ENCODE measurements at regions not wholly inside any gene's neighbourhood (a gene's known extent, or its start where the extent isn't known, plus 50 kb on each side); places are given as distances from the start of the nearest gene placed in this dataset.

GRCh38 chr5:12759377-12759776 is 855.1 kb upstream of the CTNND2 start:
- H3K27ac ChIP-seq (ENCODE audit: low read depth, low read length): no peak overlapping the region
- H3K9ac ChIP-seq (ENCODE audit: low read length): no peak overlapping the region
- H3K9me3 ChIP-seq (ENCODE audit: control insufficient read depth in 1 of 2, insufficient read depth in 1 of 2, low read depth in 1 of 2, low read length in 2 of 2): peaks cover 5 to 24% of the 10 kb centered on the region in 2 experiments; a peak in 1 of 4 replicates
- H3K4me3 ChIP-seq (replicated peaks in 1 of 2; ENCODE audit: low read depth in 1 of 2, low read length in 2 of 2): no peak overlapping the region
- no peaks in the 10 kb centered on the region for H3K27me3 ChIP-seq (ENCODE audit: insufficient read depth, low read length)
- no peaks in the 10 kb centered on the region for H3K79me2 ChIP-seq (ENCODE audit: insufficient read depth, low read length)
- ATAC-seq: no peak
- no peaks in the 10 kb centered on the region for H4K20me1 ChIP-seq (ENCODE audit: insufficient read depth)
- H3K4me1 ChIP-seq (ENCODE audit: control insufficient read depth in 1 of 2, insufficient read depth in 2 of 2, low read length in 2 of 2): no peaks in the 10 kb centered on the region
- DNase-seq (ENCODE audit: low read depth, low spot score): no peak
- TF ChIP-seq CBX3 (IDR thresholded peaks at IDR 0.05; ENCODE audit: low read depth) (no peak), SIN3A (IDR thresholded peaks at IDR 0.05; ENCODE audit: low read depth) (no peak), YY1 (IDR thresholded peaks at IDR 0.05; ENCODE audit: extremely low read depth, insufficient replicate concordance, low read depth, low read length) (no peak), ZBTB33 (IDR thresholded peaks at IDR 0.05; ENCODE audit: extremely low read depth, insufficient replicate concordance, low read length) (no peak), EZH2phosphoT487 (IDR thresholded peaks at IDR 0.05; ENCODE audit: borderline replicate concordance) (no peak), FOSL1 (IDR thresholded peaks at IDR 0.05; ENCODE audit: low read depth) (no peak), ATF3 (IDR thresholded peaks at IDR 0.05) (no peak), RAD21 (IDR thresholded peaks at IDR 0.05; ENCODE audit: low read depth) (no peak), EGR1 (IDR thresholded peaks at IDR 0.05; ENCODE audit: low read depth) (no peak), SRF (IDR thresholded peaks at IDR 0.05; ENCODE audit: low read depth) (no peak)
- no peak overlapping the region for H3K4me2 ChIP-seq (ENCODE audit: low read length)
- POLR2A ChIA-PET: no interaction called here
- intact Hi-C loops (cut with micrococcal nuclease): no loop called here
- no peak overlapping the region for H2AFZ ChIP-seq (ENCODE audit: low read depth, low read length, poor library complexity, severe bottlenecking)
- H3K9me2 ChIP-seq (ENCODE audit: insufficient read depth): no peaks in the 10 kb centered on the region
- RAD21 ChIA-PET (ENCODE audit: low non-redundant PET in 1 of 2, low total read pairs in 2 of 2, uncharacterized antibody in 2 of 2, unreplicated experiment in 2 of 2): no interaction called here
- CTCF ChIA-PET: no interaction called here
- H3K36me3 ChIP-seq (ENCODE audit: control insufficient read depth in 1 of 2, insufficient read depth in 2 of 2, low read length in 2 of 2): no peaks in the 10 kb centered on the region
- no TSS peak for BruUV-seq (replicated peaks)

Measured in HCT116 (cell line).